ENCODE measurements at regions not wholly inside any gene's neighbourhood (a gene's known extent, or its start where the extent isn't known, plus 50 kb on each side); places are given as distances from the start of the nearest gene placed in this dataset.
"Not testable (repeated sequence)": the region's sequence is repeated elsewhere in the genome, so short reads cannot be mapped to it uniquely, and the experiment has no call there.

DNA sequence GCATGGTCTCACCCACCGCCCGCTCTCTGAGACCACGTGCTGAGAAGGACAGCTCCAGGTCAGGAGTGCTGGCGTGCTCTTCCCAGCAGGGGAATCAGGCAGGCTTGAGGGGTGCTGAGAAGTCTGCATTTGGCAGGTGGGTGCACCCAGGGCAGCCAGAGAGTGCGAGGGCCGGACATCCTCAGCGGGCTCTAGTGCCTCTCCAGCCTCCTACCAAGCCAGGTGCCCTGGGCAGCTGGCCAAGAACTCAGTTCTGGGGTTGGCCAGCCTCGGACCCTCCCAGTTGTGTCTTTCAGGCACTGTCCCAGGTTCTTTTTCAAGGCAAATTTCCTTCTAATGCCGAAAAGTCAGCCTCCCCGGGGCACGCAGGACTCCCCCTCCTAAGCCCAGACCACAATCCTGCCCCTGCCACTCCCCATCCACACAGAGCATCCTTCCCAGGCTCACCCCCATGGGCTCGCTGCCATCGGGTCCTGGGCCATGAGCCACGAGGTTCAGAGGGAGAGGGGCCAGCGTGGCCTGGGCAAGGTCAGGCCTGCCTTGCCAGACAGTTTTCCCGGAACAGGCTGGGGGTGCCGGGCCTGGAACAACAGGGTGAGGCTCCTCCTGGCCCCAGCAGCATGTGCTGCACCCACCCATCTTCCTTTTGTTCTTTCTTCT, 52.2 kb upstream of the GPC1 start:
- no peak for DNase-seq

DNA sequence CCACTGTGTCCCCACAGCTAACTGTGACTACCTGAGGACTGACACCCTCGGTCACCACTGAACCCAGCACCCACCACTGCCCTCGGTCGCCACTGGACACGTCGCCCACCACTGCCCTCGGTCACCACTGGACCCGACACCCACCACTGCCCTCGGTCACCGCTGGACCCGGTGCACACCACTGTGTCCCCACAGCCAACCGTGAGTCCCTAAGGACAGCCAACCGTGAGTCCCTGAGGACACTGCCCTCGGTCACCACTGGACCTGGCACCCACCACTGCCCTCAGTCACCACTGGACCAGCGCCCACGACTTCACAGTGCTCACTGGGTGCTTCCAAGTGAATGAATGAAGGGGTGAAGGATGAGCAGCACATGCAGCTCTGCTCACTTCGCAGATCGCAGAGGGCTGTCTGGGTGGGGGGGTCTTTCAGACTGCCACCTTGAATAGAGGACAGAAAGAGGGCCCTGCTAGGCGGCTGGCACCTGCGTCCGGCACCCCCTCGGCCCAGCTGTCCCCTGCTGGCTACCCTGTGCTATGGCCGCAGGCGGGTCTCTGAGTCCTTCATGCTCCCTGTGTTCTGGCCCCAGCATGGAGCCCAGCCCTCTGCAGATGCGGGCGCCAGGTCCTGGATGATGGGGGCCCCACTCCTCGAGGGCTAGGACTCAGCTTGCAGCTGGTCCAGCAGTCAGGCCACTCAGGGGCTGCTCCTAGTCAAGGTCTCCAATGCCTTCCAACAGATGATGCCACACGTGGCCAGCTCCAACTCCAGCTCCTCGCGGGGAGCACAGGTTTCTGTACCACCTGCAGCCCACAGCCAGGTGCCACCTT, 51.4 kb upstream of the GPC1 start:
- no peak for DNase-seq

DNA sequence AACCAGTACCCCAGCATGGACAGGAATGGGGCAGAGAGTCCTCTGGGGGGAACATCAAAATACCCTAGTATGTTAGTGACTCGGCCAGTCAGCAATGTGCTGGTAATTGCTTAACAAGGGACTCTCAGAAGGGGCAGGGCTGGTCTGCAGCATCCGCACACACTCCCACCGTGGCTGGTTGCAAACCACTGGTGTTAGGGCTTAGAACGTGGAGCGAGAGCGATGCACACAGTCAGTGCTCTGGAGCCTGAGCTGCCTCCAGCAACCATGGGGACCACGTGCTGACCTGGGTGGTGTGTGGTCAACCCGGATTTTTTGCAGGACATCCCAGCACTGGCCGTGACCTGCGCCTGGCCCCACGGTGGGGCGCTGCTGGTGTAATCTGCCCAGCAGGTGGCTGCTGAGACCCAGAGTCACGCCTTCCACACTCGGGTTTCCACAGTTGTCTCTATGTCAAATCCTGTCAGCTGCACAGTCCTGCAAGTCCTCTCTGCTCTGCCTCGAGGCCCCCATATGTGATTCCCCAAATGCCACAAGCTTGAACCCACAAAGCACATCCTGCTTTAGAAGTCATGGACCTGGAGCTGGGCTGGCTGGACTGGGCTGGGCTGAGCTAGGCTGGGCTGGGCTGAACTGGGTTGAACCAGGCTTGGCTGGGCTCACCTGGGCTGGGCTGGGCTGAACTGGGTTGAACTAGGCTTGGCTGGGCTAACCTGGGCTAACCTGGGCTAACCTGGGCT, 50.6 kb upstream of the GPC1 start:
- DNase-seq = no peak

DNA sequence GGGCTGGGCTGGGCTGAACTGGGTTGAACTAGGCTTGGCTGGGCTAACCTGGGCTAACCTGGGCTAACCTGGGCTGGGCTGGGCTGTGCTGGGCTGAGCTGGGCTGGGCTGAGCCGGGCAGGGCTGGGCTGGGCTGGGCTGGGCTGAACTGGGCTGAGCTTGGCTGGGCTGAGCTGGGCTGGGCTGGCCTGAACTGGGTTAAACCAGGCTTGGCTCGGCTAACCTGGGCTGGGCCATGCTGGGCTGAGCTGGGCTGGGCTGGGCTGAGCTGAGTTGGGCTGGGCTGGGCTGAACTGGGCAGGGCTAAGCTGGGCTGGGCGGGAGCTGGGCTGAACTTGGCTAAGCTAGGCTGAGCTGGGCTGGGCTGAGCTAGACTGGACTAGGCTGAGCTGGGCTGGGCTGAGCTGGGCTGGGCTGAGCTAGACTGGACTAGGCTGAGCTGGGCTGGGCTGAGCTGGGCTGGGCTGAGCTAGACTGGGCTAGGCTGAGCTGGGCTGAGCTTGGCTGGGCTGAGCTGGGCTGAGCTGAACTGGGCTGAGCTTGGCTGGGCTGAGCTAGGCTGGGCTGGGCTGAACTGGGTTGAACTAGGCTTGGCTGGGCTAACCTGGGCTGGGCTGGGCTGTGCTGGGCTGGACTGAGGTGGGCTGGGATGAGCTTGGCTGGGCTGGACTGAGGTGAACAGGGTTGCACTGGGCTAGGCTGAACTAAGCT, 49.9 kb upstream of the GPC1 start:
- not testable (repeated sequence) for DNase-seq
